Panc1 (cell line): ENCODE measurements at regions not wholly inside any gene's neighbourhood (a gene's known extent, or its start where the extent isn't known, plus 50 kb on each side); places are given as distances from the start of the nearest gene placed in this dataset.

Source experiments
- ATAC-seq: fragments of 200-7000 bp; cut with Tn5 transposase; 2 replicates; pipeline ENCODE4 v1.9.1; 2020; ENCODE audit warnings: mild to moderate bottlenecking, moderate library complexity
- BruUV-seq: library from RNA; stranded (reverse); fragments of 400-500 nt; replicated peaks from 2 replicates; lab custom pipeline; 2021; lab: Mats Ljungman, UMichigan
- CTCF ChIA-PET: fragments of 300-600 bp; sonication (Branson Sonifier 250); formaldehyde crosslinking; loops from one replicate; lab custom pipeline; 2022; ENCODE audit warnings: antibody characterized with exemption; lab: Charles Lee
- POLR2A ChIA-PET: fragments of 300-600 bp; sonication (Branson Sonifier 250); formaldehyde crosslinking; loops from one replicate; lab custom pipeline; 2022; ENCODE audit warnings: antibody characterized with exemption; lab: Charles Lee
- DNase-seq: peaks from one replicate; pipeline ENCODE4 v3.0.0-alpha.2; 2010; ENCODE audit warnings: low read depth, low spot score
- H3K27ac ChIP-seq: 2 replicates; pipeline ENCODE4 v1.5.1; 2011; ENCODE audit warnings: mild to moderate bottlenecking, low read length, inconsistent platforms
- H3K27me3 ChIP-seq: fragments of 200-500 bp; sonication (Bioruptor generic); 2 replicates; pipeline ENCODE4 v1.6.0; 2014; ENCODE audit warnings: low read length, inconsistent platforms; ENCODE audit not compliant: control insufficient read depth, insufficient read depth
- H3K36me3 ChIP-seq: fragments of 200-500 bp; sonication (Bioruptor generic); 2 replicates; pipeline ENCODE4 v1.5.1; 2014; ENCODE audit warnings: inconsistent platforms, mild to moderate bottlenecking, low read length, moderate library complexity; ENCODE audit not compliant: control insufficient read depth, insufficient read depth
- H3K4me1 ChIP-seq: 2 replicates; pipeline ENCODE4 v1.5.1; 2011; ENCODE audit warnings: inconsistent platforms, mild to moderate bottlenecking, low read length, moderate library complexity; ENCODE audit not compliant: control insufficient read depth, insufficient read depth
- H3K4me3 ChIP-seq, 2 experiments: 2 replicates each; pipeline ENCODE4 v1.5.1; 2011 to 2012; ENCODE audit warnings: low read depth in 2 of 2, low read length in 2 of 2, mild to moderate bottlenecking in 2 of 2, inconsistent platforms in 1 of 2, moderate library complexity in 1 of 2
- H3K9me3 ChIP-seq: fragments of 200-500 bp; sonication (Bioruptor generic); 2 replicates; pipeline ENCODE4 v1.5.1; 2014; ENCODE audit warnings: low read depth, mild to moderate bottlenecking, inconsistent platforms, low read length, moderate library complexity; ENCODE audit not compliant: control insufficient read depth, insufficient read depth
- POLR2AphosphoS5 ChIP-seq: IDR thresholded peaks from 2 replicates; pipeline ENCODE4 v1.6.1; 2012; ENCODE audit warnings: mild to moderate bottlenecking, low read depth, low read length, moderate library complexity
- SIN3A ChIP-seq: IDR thresholded peaks from 2 replicates; pipeline ENCODE4 v1.6.1; 2012; ENCODE audit warnings: low read depth, mild to moderate bottlenecking, low read length, moderate library complexity, borderline replicate concordance; ENCODE audit not compliant: insufficient read depth
- TCF7L2 ChIP-seq: IDR thresholded peaks from 2 replicates; pipeline ENCODE4 v1.6.1; 2011; ENCODE audit warnings: mild to moderate bottlenecking, low read depth, low read length, inconsistent platforms
- in situ Hi-C: cut with HindIII; loops from 2 replicates; pipeline ENCODE4 v1.10.0; 2016; ENCODE audit warnings: low sequenced_read_pairs, low pct_unique_long_range_greater_than_20kb
- intact Hi-C: fragments of 100-400 bp; cut with micrococcal nuclease; formaldehyde crosslinking; loops from one replicate; pipeline ENCODE4 v1.10.0; 2022; ENCODE audit not compliant: unreplicated experiment
- TF ChIP-seq, protein P1 (sequence below): fragments of 450-650 bp; IDR thresholded peaks from 2 replicates; pipeline ENCODE4 v1.5.1; 2017; ENCODE audit warnings: mild to moderate bottlenecking
- TF ChIP-seq, protein P2 (sequence below), 2 experiments: IDR thresholded peaks; 2 replicates each; pipeline ENCODE4 v1.6.1; 2011 to 2012; ENCODE audit warnings: low read depth in 2 of 2, control low read depth in 1 of 2, low read length in 1 of 2, mild to moderate bottlenecking in 1 of 2, moderate library complexity in 1 of 2; ENCODE audit not compliant: insufficient read depth in 1 of 2

DNA sequence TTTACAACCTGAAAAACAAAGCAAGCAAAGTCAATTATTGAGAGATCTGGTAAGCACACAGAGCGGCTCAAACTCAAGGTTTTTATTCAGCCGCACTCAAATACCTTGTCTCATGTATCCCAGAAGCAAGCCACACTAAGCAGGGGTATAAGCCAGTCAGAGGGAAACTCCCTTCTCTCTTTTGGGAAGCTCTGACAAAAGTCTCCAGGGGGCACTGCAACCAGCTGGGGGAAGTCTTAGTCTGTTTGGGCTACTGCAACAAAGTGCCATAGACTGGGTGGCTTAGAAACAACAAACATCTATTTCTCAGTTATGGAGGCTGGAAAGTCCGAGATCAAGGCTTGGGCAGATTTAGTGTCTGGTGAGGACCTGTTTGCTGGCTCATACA lies 246.0 kb downstream of the ENC1 start:
- no TSS peak for BruUV-seq
- ChIA-PET CTCF (no interaction called here), POLR2A (no interaction called here)
- Histone ChIP-seq H3K4me1 (no peaks in the 10 kb centered on the region), H3K27me3 (no peaks in the 10 kb centered on the region), H3K36me3 (no peaks in the 10 kb centered on the region), H3K27ac (no peak overlapping the region), H3K9me3 (no peaks in the 10 kb centered on the region), H3K4me3 (no peak overlapping the region)
- DNase-seq = no peak
- no peak; the same call in 1 of the 2 replicates for ATAC-seq
- in situ Hi-C loops = no loop called here
- TF ChIP-seq SIN3A (no peak), POLR2AphosphoS5 (no peak), TCF7L2 (no peak)
- TF ChIP-seq, protein P1, sequence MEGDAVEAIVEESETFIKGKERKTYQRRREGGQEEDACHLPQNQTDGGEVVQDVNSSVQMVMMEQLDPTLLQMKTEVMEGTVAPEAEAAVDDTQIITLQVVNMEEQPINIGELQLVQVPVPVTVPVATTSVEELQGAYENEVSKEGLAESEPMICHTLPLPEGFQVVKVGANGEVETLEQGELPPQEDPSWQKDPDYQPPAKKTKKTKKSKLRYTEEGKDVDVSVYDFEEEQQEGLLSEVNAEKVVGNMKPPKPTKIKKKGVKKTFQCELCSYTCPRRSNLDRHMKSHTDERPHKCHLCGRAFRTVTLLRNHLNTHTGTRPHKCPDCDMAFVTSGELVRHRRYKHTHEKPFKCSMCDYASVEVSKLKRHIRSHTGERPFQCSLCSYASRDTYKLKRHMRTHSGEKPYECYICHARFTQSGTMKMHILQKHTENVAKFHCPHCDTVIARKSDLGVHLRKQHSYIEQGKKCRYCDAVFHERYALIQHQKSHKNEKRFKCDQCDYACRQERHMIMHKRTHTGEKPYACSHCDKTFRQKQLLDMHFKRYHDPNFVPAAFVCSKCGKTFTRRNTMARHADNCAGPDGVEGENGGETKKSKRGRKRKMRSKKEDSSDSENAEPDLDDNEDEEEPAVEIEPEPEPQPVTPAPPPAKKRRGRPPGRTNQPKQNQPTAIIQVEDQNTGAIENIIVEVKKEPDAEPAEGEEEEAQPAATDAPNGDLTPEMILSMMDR = no peak
- TF ChIP-seq, protein P2, sequence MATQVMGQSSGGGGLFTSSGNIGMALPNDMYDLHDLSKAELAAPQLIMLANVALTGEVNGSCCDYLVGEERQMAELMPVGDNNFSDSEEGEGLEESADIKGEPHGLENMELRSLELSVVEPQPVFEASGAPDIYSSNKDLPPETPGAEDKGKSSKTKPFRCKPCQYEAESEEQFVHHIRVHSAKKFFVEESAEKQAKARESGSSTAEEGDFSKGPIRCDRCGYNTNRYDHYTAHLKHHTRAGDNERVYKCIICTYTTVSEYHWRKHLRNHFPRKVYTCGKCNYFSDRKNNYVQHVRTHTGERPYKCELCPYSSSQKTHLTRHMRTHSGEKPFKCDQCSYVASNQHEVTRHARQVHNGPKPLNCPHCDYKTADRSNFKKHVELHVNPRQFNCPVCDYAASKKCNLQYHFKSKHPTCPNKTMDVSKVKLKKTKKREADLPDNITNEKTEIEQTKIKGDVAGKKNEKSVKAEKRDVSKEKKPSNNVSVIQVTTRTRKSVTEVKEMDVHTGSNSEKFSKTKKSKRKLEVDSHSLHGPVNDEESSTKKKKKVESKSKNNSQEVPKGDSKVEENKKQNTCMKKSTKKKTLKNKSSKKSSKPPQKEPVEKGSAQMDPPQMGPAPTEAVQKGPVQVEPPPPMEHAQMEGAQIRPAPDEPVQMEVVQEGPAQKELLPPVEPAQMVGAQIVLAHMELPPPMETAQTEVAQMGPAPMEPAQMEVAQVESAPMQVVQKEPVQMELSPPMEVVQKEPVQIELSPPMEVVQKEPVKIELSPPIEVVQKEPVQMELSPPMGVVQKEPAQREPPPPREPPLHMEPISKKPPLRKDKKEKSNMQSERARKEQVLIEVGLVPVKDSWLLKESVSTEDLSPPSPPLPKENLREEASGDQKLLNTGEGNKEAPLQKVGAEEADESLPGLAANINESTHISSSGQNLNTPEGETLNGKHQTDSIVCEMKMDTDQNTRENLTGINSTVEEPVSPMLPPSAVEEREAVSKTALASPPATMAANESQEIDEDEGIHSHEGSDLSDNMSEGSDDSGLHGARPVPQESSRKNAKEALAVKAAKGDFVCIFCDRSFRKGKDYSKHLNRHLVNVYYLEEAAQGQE (IDR thresholded peaks at IDR 0.05; ENCODE audit: insufficient read depth in 1 of 2, low read depth in 2 of 2, low read length in 1 of 2) = no peak
- intact Hi-C loops = loop anchor here (10.0 kb wide), 1 partner anchor 250 kb away; the partner anchor contains the start of gene ENC1

DNA sequence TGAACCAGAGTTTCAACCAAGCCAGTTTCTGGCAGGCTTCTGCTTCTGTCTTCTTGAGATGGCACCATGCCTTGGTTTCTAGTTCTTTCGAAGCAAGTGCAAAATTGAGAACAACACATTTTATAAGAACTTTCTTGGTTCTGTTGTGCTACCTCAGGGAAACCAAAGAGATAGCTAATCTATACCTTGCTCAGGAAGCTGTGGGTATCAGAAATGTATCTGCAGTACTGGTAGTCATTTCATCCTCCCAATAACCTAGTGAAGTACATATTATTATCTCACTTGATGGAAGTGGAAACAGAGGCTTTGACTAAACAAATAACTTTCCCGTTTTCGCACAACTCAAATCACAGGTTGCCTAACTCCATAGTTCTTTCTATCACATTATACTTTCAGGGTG lies 246.6 kb downstream of the ENC1 start:
- DNase-seq (no peak), ATAC-seq (no peak)
- no peaks in the 10 kb centered on the region for H3K4me1 ChIP-seq
- CTCF ChIA-PET = no interaction called here
- TF ChIP-seq, protein P2 (IDR thresholded peaks at IDR 0.05; ENCODE audit: insufficient read depth in 1 of 2, low read depth in 2 of 2, low read length in 1 of 2) = no peak
- TF ChIP-seq POLR2AphosphoS5 = no peak
- TF ChIP-seq, protein P1 = no peak
- TF ChIP-seq TCF7L2 = no peak
- no peak for TF ChIP-seq SIN3A
- H3K9me3 ChIP-seq = no peaks in the 10 kb centered on the region
- H3K27me3 ChIP-seq = no peaks in the 10 kb centered on the region
- H3K36me3 ChIP-seq = no peaks in the 10 kb centered on the region
- H3K4me3 ChIP-seq = no peak overlapping the region
- BruUV-seq = no TSS peak
- intact Hi-C loops = loop anchor here (10.0 kb wide), 1 partner anchor 251 kb away; the partner anchor contains the start of gene ENC1
- no peak overlapping the region for H3K27ac ChIP-seq
- in situ Hi-C loops = no loop called here
- POLR2A ChIA-PET = interaction anchor here (0.7 kb wide), 1 partner anchor 576 kb away, joined by 4 read pairs; no protein-coding TSS in a partner anchor
